ENCODE measurements at regions not wholly inside any gene's neighbourhood (a gene's known extent, or its start where the extent isn't known, plus 50 kb on each side); places are given as distances from the start of the nearest gene placed in this dataset.

- H4K20me1 ChIP-seq (ENCODE audit: control insufficient read depth, extremely low read depth, insufficient read depth, low read length), result no peaks in the 10 kb centered on the region
- H3K9ac ChIP-seq (ENCODE audit: insufficient read depth, low read length), result no peak overlapping the region
- no peaks in the 10 kb centered on the region for H3K27me3 ChIP-seq (ENCODE audit: control insufficient read depth, insufficient read depth, low read length)
- no peak overlapping the region for H3K4me3 ChIP-seq (replicated peaks in 1 of 4; ENCODE audit: control extremely low read depth in 1 of 4, insufficient read depth in 1 of 4, low read depth in 3 of 4, low read length in 4 of 4)
- H3K79me2 ChIP-seq (ENCODE audit: control insufficient read depth, insufficient read depth, low read length), result no peaks in the 10 kb centered on the region
- no peaks in the 10 kb centered on the region for H3K4me1 ChIP-seq (ENCODE audit: control insufficient read depth, extremely low read depth, insufficient read depth, low read length)
- no peak for DNase-seq (ENCODE audit: low read depth in 2 of 2)
- TF ChIP-seq CTCF (conservative IDR thresholded peaks at IDR 0.05 in 1 of 2, IDR thresholded peaks at IDR 0.05 in 1 of 2; ENCODE audit: low read depth in 1 of 2, low read length in 2 of 2) (no peak), EZH2 (IDR thresholded peaks at IDR 0.05; ENCODE audit: low read length, missing control alignments) (no peak)
- H3K36me3 ChIP-seq (ENCODE audit: control insufficient read depth, insufficient read depth, low read length), result no peaks in the 10 kb centered on the region
- H3K27ac ChIP-seq (ENCODE audit: insufficient read depth, low read length), result no peak overlapping the region
- no peaks in the 10 kb centered on the region for H3K9me3 ChIP-seq (ENCODE audit: control insufficient read depth, insufficient read depth, low read depth, low read length)
- no peak overlapping the region for H2AFZ ChIP-seq (ENCODE audit: low read length)
- H3K4me2 ChIP-seq (ENCODE audit: extremely low read depth, insufficient read depth, low read length), result no peak overlapping the region
Observed at GRCh38 chr5:44511596-44511995, 122.4 kb upstream of the FGF10 start.

GRCh38 chr5:44506561-44506960 lies 117.3 kb upstream of the FGF10 start:
- no peak for TF ChIP-seq EZH2 (IDR thresholded peaks at IDR 0.05; ENCODE audit: low read length, missing control alignments)
- Histone ChIP-seq H3K36me3 (ENCODE audit: control insufficient read depth, insufficient read depth, low read length) (no peaks in the 10 kb centered on the region), H3K27me3 (ENCODE audit: control insufficient read depth, insufficient read depth, low read length) (no peaks in the 10 kb centered on the region), H2AFZ (ENCODE audit: low read length) (no peak overlapping the region), H4K20me1 (ENCODE audit: control insufficient read depth, extremely low read depth, insufficient read depth, low read length) (no peaks in the 10 kb centered on the region), H3K4me3 (replicated peaks in 1 of 4; ENCODE audit: control extremely low read depth in 1 of 4, insufficient read depth in 1 of 4, low read depth in 3 of 4, low read length in 4 of 4) (no peak overlapping the region), H3K9me3 (ENCODE audit: control insufficient read depth, insufficient read depth, low read depth, low read length) (no peaks in the 10 kb centered on the region), H3K4me1 (ENCODE audit: control insufficient read depth, extremely low read depth, insufficient read depth, low read length) (no peaks in the 10 kb centered on the region), H3K79me2 (ENCODE audit: control insufficient read depth, insufficient read depth, low read length) (no peaks in the 10 kb centered on the region), H3K9ac (ENCODE audit: insufficient read depth, low read length) (no peak overlapping the region), H3K4me2 (ENCODE audit: extremely low read depth, insufficient read depth, low read length) (no peak overlapping the region), H3K27ac (ENCODE audit: insufficient read depth, low read length) (no peak overlapping the region)
- DNase-seq (ENCODE audit: low read depth in 2 of 2), result no peak

GRCh38 chr5:44499381-44499780 lies 110.2 kb upstream of the FGF10 start:
- TF ChIP-seq CTCF (conservative IDR thresholded peaks at IDR 0.05 in 1 of 2, IDR thresholded peaks at IDR 0.05 in 1 of 2; ENCODE audit: low read depth in 1 of 2, low read length in 2 of 2) (no peak), EZH2 (IDR thresholded peaks at IDR 0.05; ENCODE audit: low read length, missing control alignments) (no peak)
- no peaks in the 10 kb centered on the region for H4K20me1 ChIP-seq (ENCODE audit: control insufficient read depth, extremely low read depth, insufficient read depth, low read length)
- no peak overlapping the region for H3K4me3 ChIP-seq (replicated peaks in 1 of 4; ENCODE audit: control extremely low read depth in 1 of 4, insufficient read depth in 1 of 4, low read depth in 3 of 4, low read length in 4 of 4)
- H3K36me3 ChIP-seq (ENCODE audit: control insufficient read depth, insufficient read depth, low read length), result no peaks in the 10 kb centered on the region
- H3K9ac ChIP-seq (ENCODE audit: insufficient read depth, low read length), result no peak overlapping the region
- no peak overlapping the region for H3K27ac ChIP-seq (ENCODE audit: insufficient read depth, low read length)
- no peaks in the 10 kb centered on the region for H3K79me2 ChIP-seq (ENCODE audit: control insufficient read depth, insufficient read depth, low read length)
- H3K4me2 ChIP-seq (ENCODE audit: extremely low read depth, insufficient read depth, low read length), result no peak overlapping the region
- DNase-seq (ENCODE audit: low read depth in 2 of 2), result no peak
- no peaks in the 10 kb centered on the region for H3K27me3 ChIP-seq (ENCODE audit: control insufficient read depth, insufficient read depth, low read length)
- no peak overlapping the region for H2AFZ ChIP-seq (ENCODE audit: low read length)
- no peaks in the 10 kb centered on the region for H3K4me1 ChIP-seq (ENCODE audit: control insufficient read depth, extremely low read depth, insufficient read depth, low read length)
- no peaks in the 10 kb centered on the region for H3K9me3 ChIP-seq (ENCODE audit: control insufficient read depth, insufficient read depth, low read depth, low read length)
